ENCODE measurements at regions not wholly inside any gene's neighbourhood (a gene's known extent, or its start where the extent isn't known, plus 50 kb on each side); places are given as distances from the start of the nearest gene placed in this dataset.

GRCh38 chr7:69422574-69422985, 175.7 kb upstream of the AUTS2 start:
- Histone ChIP-seq H3K4me3 (ENCODE audit: low read depth in 1 of 3, low read length in 3 of 3) (no peak overlapping the region), H3K27ac (ENCODE audit: low read depth in 1 of 2, low read length in 2 of 2) (no peak overlapping the region), H3K27me3 (ENCODE audit: control insufficient read depth in 4 of 4, insufficient read depth in 4 of 4, low read length in 3 of 4) (no peaks in the 10 kb centered on the region), H3K4me1 (ENCODE audit: control insufficient read depth in 4 of 4, insufficient read depth in 4 of 4, low read length in 3 of 4) (peaks cover 0 to 16% (median 12%) of the 10 kb centered on the region in 4 donors), H3K9ac (ENCODE audit: low read depth in 1 of 2, low read length in 2 of 2) (no peak overlapping the region), H3K36me3 (ENCODE audit: control insufficient read depth in 4 of 4, insufficient read depth in 3 of 4, low read depth in 1 of 4, low read length in 3 of 4) (no peaks in the 10 kb centered on the region), H3K9me3 (ENCODE audit: control insufficient read depth in 4 of 4, low read length in 3 of 4) (no peaks in the 10 kb centered on the region)
- TF ChIP-seq RAD21 (IDR thresholded peaks at IDR 0.05) = peak in 1 of 2 donors; percentile 4
- peak in 1 of 2 donors; percentile 28 for TF ChIP-seq RXRA (IDR thresholded peaks at IDR 0.05)
- TF ChIP-seq FOXA2 (IDR thresholded peaks at IDR 0.05) = no peak
- TF ChIP-seq YY1 (IDR thresholded peaks at IDR 0.05) = peak; percentile 72
- WGBS = 58% methylated on average over 4 of the region's 4 CpGs
- no peak for DNase-seq (ENCODE audit: low spot score)

DNA sequence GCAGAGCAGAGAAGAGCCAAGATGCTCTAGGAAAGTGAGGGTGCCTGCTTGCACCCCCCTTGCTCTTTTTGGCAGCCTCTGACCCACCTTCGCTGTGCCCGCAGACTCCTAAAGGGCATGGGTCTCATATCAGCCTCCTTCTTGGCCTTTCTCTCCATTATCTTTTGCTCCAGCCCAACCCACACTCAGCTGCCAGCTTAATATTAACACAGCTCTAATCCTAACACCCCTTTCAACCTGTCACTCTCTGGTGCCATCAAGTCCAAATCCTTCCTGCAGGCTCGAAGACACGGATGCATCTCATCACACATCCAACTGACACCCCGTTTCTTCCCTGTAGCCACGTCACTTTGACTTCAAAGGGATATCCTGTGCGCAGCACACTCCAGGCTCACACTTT, 171.6 kb upstream of the AUTS2 start:
- Histone ChIP-seq H3K4me3 (ENCODE audit: low read depth in 1 of 3, low read length in 3 of 3) (no peak overlapping the region), H3K36me3 (ENCODE audit: control insufficient read depth in 4 of 4, insufficient read depth in 3 of 4, low read depth in 1 of 4, low read length in 3 of 4) (no peaks in the 10 kb centered on the region), H3K27me3 (ENCODE audit: control insufficient read depth in 4 of 4, insufficient read depth in 4 of 4, low read length in 3 of 4) (no peaks in the 10 kb centered on the region), H3K27ac (ENCODE audit: low read depth in 1 of 2, low read length in 2 of 2) (no peak overlapping the region), H3K9me3 (ENCODE audit: control insufficient read depth in 4 of 4, low read length in 3 of 4) (no peaks in the 10 kb centered on the region), H3K4me1 (ENCODE audit: control insufficient read depth in 4 of 4, insufficient read depth in 4 of 4, low read length in 3 of 4) (peaks cover 0 to 17% (median 11%) of the 10 kb centered on the region in 4 donors), H3K9ac (ENCODE audit: low read depth in 1 of 2, low read length in 2 of 2) (no peak overlapping the region)
- WGBS = 82% methylated on average over 7 of the region's 7 CpGs
- TF ChIP-seq HNF4G (IDR thresholded peaks at IDR 0.05) (no peak), RAD21 (IDR thresholded peaks at IDR 0.05) (no peak), SP1 (IDR thresholded peaks at IDR 0.05) (no peak), GABPA (IDR thresholded peaks at IDR 0.05 in 1 of 2, conservative IDR thresholded peaks at IDR 0.05 in 1 of 2) (no peak), NR2F2 (IDR thresholded peaks at IDR 0.05) (no peak), FOXA1 (IDR thresholded peaks at IDR 0.05) (no peak), TAF1 (conservative IDR thresholded peaks at IDR 0.05) (no peak), MAX (IDR thresholded peaks at IDR 0.05) (no peak)
- TF ChIP-seq, protein P1, sequence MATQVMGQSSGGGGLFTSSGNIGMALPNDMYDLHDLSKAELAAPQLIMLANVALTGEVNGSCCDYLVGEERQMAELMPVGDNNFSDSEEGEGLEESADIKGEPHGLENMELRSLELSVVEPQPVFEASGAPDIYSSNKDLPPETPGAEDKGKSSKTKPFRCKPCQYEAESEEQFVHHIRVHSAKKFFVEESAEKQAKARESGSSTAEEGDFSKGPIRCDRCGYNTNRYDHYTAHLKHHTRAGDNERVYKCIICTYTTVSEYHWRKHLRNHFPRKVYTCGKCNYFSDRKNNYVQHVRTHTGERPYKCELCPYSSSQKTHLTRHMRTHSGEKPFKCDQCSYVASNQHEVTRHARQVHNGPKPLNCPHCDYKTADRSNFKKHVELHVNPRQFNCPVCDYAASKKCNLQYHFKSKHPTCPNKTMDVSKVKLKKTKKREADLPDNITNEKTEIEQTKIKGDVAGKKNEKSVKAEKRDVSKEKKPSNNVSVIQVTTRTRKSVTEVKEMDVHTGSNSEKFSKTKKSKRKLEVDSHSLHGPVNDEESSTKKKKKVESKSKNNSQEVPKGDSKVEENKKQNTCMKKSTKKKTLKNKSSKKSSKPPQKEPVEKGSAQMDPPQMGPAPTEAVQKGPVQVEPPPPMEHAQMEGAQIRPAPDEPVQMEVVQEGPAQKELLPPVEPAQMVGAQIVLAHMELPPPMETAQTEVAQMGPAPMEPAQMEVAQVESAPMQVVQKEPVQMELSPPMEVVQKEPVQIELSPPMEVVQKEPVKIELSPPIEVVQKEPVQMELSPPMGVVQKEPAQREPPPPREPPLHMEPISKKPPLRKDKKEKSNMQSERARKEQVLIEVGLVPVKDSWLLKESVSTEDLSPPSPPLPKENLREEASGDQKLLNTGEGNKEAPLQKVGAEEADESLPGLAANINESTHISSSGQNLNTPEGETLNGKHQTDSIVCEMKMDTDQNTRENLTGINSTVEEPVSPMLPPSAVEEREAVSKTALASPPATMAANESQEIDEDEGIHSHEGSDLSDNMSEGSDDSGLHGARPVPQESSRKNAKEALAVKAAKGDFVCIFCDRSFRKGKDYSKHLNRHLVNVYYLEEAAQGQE (IDR thresholded peaks at IDR 0.05) = no peak
- DNase-seq (ENCODE audit: low spot score) = no peak

- H3K27ac ChIP-seq (ENCODE audit: low read depth in 1 of 2, low read length in 2 of 2) = no peak overlapping the region
- H3K36me3 ChIP-seq (ENCODE audit: control insufficient read depth in 4 of 4, insufficient read depth in 3 of 4, low read depth in 1 of 4, low read length in 3 of 4) = no peaks in the 10 kb centered on the region
- no peaks in the 10 kb centered on the region for H3K27me3 ChIP-seq (ENCODE audit: control insufficient read depth in 4 of 4, insufficient read depth in 4 of 4, low read length in 3 of 4)
- H3K4me3 ChIP-seq (ENCODE audit: low read depth in 1 of 3, low read length in 3 of 3) = no peak overlapping the region
- H3K4me1 ChIP-seq (ENCODE audit: control insufficient read depth in 4 of 4, insufficient read depth in 4 of 4, low read length in 3 of 4) = peaks cover 0 to 5% (median under 1%) of the 10 kb centered on the region in 4 donors
- H3K9ac ChIP-seq (ENCODE audit: low read depth in 1 of 2, low read length in 2 of 2) = no peak overlapping the region
- TF ChIP-seq RXRA (IDR thresholded peaks at IDR 0.05) = no peak
- TF ChIP-seq HNF4G (IDR thresholded peaks at IDR 0.05) = no peak
- no peak for TF ChIP-seq RAD21 (IDR thresholded peaks at IDR 0.05)
- TF ChIP-seq, protein P2, sequence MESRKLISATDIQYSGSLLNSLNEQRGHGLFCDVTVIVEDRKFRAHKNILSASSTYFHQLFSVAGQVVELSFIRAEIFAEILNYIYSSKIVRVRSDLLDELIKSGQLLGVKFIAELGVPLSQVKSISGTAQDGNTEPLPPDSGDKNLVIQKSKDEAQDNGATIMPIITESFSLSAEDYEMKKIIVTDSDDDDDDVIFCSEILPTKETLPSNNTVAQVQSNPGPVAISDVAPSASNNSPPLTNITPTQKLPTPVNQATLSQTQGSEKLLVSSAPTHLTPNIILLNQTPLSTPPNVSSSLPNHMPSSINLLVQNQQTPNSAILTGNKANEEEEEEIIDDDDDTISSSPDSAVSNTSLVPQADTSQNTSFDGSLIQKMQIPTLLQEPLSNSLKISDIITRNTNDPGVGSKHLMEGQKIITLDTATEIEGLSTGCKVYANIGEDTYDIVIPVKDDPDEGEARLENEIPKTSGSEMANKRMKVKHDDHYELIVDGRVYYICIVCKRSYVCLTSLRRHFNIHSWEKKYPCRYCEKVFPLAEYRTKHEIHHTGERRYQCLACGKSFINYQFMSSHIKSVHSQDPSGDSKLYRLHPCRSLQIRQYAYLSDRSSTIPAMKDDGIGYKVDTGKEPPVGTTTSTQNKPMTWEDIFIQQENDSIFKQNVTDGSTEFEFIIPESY (IDR thresholded peaks at IDR 0.05) = no peak
- TF ChIP-seq MAX (IDR thresholded peaks at IDR 0.05) = no peak
- no peak for TF ChIP-seq FOXA2 (IDR thresholded peaks at IDR 0.05)
- TF ChIP-seq, protein P3, sequence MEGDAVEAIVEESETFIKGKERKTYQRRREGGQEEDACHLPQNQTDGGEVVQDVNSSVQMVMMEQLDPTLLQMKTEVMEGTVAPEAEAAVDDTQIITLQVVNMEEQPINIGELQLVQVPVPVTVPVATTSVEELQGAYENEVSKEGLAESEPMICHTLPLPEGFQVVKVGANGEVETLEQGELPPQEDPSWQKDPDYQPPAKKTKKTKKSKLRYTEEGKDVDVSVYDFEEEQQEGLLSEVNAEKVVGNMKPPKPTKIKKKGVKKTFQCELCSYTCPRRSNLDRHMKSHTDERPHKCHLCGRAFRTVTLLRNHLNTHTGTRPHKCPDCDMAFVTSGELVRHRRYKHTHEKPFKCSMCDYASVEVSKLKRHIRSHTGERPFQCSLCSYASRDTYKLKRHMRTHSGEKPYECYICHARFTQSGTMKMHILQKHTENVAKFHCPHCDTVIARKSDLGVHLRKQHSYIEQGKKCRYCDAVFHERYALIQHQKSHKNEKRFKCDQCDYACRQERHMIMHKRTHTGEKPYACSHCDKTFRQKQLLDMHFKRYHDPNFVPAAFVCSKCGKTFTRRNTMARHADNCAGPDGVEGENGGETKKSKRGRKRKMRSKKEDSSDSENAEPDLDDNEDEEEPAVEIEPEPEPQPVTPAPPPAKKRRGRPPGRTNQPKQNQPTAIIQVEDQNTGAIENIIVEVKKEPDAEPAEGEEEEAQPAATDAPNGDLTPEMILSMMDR (IDR thresholded peaks at IDR 0.05; ENCODE audit: low read depth, low read length, missing input control) = no peak
- TF ChIP-seq, protein P1 (IDR thresholded peaks at IDR 0.05) = no peak
- no peak for TF ChIP-seq GABPA (IDR thresholded peaks at IDR 0.05 in 1 of 2, conservative IDR thresholded peaks at IDR 0.05 in 1 of 2)
- TF ChIP-seq SP1 (IDR thresholded peaks at IDR 0.05) = no peak
- no peak for DNase-seq (ENCODE audit: low spot score)
- no peaks in the 10 kb centered on the region for H3K9me3 ChIP-seq (ENCODE audit: control insufficient read depth in 4 of 4, low read length in 3 of 4)
- 73% methylated on average over 4 of the region's 4 CpGs for WGBS
These were observed 170.2 kb upstream of the AUTS2 start for GRCh38 chr7:69428089-69428488.
